ENCODE measurements at regions not wholly inside any gene's neighbourhood (a gene's known extent, or its start where the extent isn't known, plus 50 kb on each side); places are given as distances from the start of the nearest gene placed in this dataset.
"Not testable (repeated sequence)": the region's sequence is repeated elsewhere in the genome, so short reads cannot be mapped to it uniquely, and the experiment has no call there.

GRCh38 chr3:96657710-96658109, 156.7 kb upstream of the EPHA6 start:
- Mint-ChIP-seq H3K9me3 (peaks cover 3% of the 10 kb centered on the region), H3K27ac (no peak overlapping the region), H3K27me3 (no peaks in the 10 kb centered on the region), H3K4me1 (no peaks in the 10 kb centered on the region), H3K4me3 (no peak overlapping the region), H3K36me3 (no peaks in the 10 kb centered on the region)
- CTCF ChIA-PET = no interaction called here
- no peak for DNase-seq

GRCh38 chr3:96671861-96672595, 142.4 kb upstream of the EPHA6 start:
- CTCF ChIA-PET = not testable (repeated sequence)

GRCh38 chr3:96677156-96677555, 137.2 kb upstream of the EPHA6 start:
- Mint-ChIP-seq H3K4me1 (no peaks in the 10 kb centered on the region), H3K9me3 (no peaks in the 10 kb centered on the region), H3K36me3 (no peaks in the 10 kb centered on the region), H3K4me3 (no peak overlapping the region), H3K27ac (no peak overlapping the region), H3K27me3 (no peaks in the 10 kb centered on the region)
- DNase-seq = no peak
- CTCF ChIA-PET = no interaction called here

More at GRCh38 chr3:96671861-96672595, 142.4 kb upstream of the EPHA6 start:
- not testable (repeated sequence) for H3K27ac Mint-ChIP-seq, H3K4me1 Mint-ChIP-seq, H3K4me3 Mint-ChIP-seq, DNase-seq, H3K9me3 Mint-ChIP-seq, H3K36me3 Mint-ChIP-seq, H3K27me3 Mint-ChIP-seq

- Mint-ChIP-seq H3K4me3 (no peak overlapping the region), H3K27ac (no peak overlapping the region), H3K4me1 (no peaks in the 10 kb centered on the region), H3K27me3 (no peaks in the 10 kb centered on the region), H3K9me3 (no peaks in the 10 kb centered on the region), H3K36me3 (no peaks in the 10 kb centered on the region)
- CTCF ChIA-PET = no interaction called here
- DNase-seq = no peak
Observed at GRCh38 chr3:96678325-96678724, 136.1 kb upstream of the EPHA6 start.

GRCh38 chr3:96700322-96701315, 113.8 kb upstream of the EPHA6 start:
- no peaks in the 10 kb centered on the region for H3K4me1 Mint-ChIP-seq
- H3K27ac Mint-ChIP-seq = peak overlapping the region; percentile 42
- no peak for DNase-seq
- no peaks in the 10 kb centered on the region for H3K36me3 Mint-ChIP-seq
- H3K27me3 Mint-ChIP-seq = no peaks in the 10 kb centered on the region
- no peak overlapping the region for H3K4me3 Mint-ChIP-seq
- H3K9me3 Mint-ChIP-seq = peaks cover 27% of the 10 kb centered on the region
- CTCF ChIA-PET = no interaction called here

- Mint-ChIP-seq H3K4me1 (no peaks in the 10 kb centered on the region), H3K4me3 (no peak overlapping the region), H3K9me3 (peaks cover 11% of the 10 kb centered on the region), H3K27me3 (no peaks in the 10 kb centered on the region), H3K36me3 (no peaks in the 10 kb centered on the region), H3K27ac (no peak overlapping the region)
- no peak for DNase-seq
- CTCF ChIA-PET = no interaction called here
Observed at GRCh38 chr3:96705895-96706294, 108.5 kb upstream of the EPHA6 start.

GRCh38 chr3:96706509-96706908, 107.9 kb upstream of the EPHA6 start:
- CTCF ChIA-PET = no interaction called here
- no peaks in the 10 kb centered on the region for H3K4me1 Mint-ChIP-seq
- H3K36me3 Mint-ChIP-seq = no peaks in the 10 kb centered on the region
- peaks cover 11% of the 10 kb centered on the region for H3K9me3 Mint-ChIP-seq
- DNase-seq = no peak
- no peaks in the 10 kb centered on the region for H3K27me3 Mint-ChIP-seq
- H3K4me3 Mint-ChIP-seq = no peak overlapping the region
- H3K27ac Mint-ChIP-seq = no peak overlapping the region

GRCh38 chr3:96711816-96712215, 102.6 kb upstream of the EPHA6 start:
- Mint-ChIP-seq H3K4me3 (no peak overlapping the region), H3K36me3 (no peaks in the 10 kb centered on the region), H3K9me3 (peaks cover 3% of the 10 kb centered on the region), H3K27ac (no peak overlapping the region), H3K27me3 (no peaks in the 10 kb centered on the region), H3K4me1 (no peaks in the 10 kb centered on the region)
- DNase-seq = no peak
- CTCF ChIA-PET = no interaction called here

GRCh38 chr3:96712792-96713191, 101.6 kb upstream of the EPHA6 start:
- Mint-ChIP-seq H3K27me3 (no peaks in the 10 kb centered on the region), H3K4me3 (no peak overlapping the region), H3K9me3 (peaks cover 3% of the 10 kb centered on the region), H3K4me1 (no peaks in the 10 kb centered on the region), H3K36me3 (no peaks in the 10 kb centered on the region), H3K27ac (no peak overlapping the region)
- DNase-seq = no peak
- CTCF ChIA-PET = no interaction called here

- Mint-ChIP-seq H3K4me3 (no peak overlapping the region), H3K27ac (no peak overlapping the region)
Observed at GRCh38 chr3:96719921-96720320, 94.5 kb upstream of the EPHA6 start.

GRCh38 chr3:96731031-96731430, 83.4 kb upstream of the EPHA6 start:
- Mint-ChIP-seq H3K27ac (no peak overlapping the region), H3K4me1 (no peaks in the 10 kb centered on the region), H3K36me3 (no peaks in the 10 kb centered on the region), H3K27me3 (no peaks in the 10 kb centered on the region), H3K9me3 (no peaks in the 10 kb centered on the region), H3K4me3 (no peak overlapping the region)
- DNase-seq = no peak
- CTCF ChIA-PET = no interaction called here

More at GRCh38 chr3:96719921-96720320, 94.5 kb upstream of the EPHA6 start:
- H3K36me3 Mint-ChIP-seq = no peaks in the 10 kb centered on the region
- DNase-seq = no peak
- H3K9me3 Mint-ChIP-seq = no peaks in the 10 kb centered on the region
- no peaks in the 10 kb centered on the region for H3K27me3 Mint-ChIP-seq
- CTCF ChIA-PET = interaction anchor here (0.6 kb wide), 1 partner anchor 1859 kb away, joined by 3 read pairs; no protein-coding TSS in a partner anchor
- H3K4me1 Mint-ChIP-seq = no peaks in the 10 kb centered on the region

GRCh38 chr3:96734273-96735009, 80.0 kb upstream of the EPHA6 start:
- CTCF ChIA-PET = no interaction called here

GRCh38 chr3:96748139-96748538, 66.3 kb upstream of the EPHA6 start:
- Mint-ChIP-seq H3K4me1 (no peaks in the 10 kb centered on the region), H3K27me3 (no peaks in the 10 kb centered on the region), H3K27ac (no peak overlapping the region), H3K4me3 (no peak overlapping the region), H3K9me3 (no peaks in the 10 kb centered on the region), H3K36me3 (no peaks in the 10 kb centered on the region)
- no peak for DNase-seq
- CTCF ChIA-PET = no interaction called here

More at GRCh38 chr3:96734273-96735009, 80.0 kb upstream of the EPHA6 start:
- Mint-ChIP-seq H3K4me3 (no peak overlapping the region), H3K9me3 (peaks cover 3% of the 10 kb centered on the region), H3K4me1 (no peaks in the 10 kb centered on the region), H3K27ac (no peak overlapping the region), H3K27me3 (no peaks in the 10 kb centered on the region), H3K36me3 (no peaks in the 10 kb centered on the region)
- DNase-seq = no peak

GRCh38 chr3:96750094-96750767, 64.2 kb upstream of the EPHA6 start:
- CTCF ChIA-PET = no interaction called here
- Mint-ChIP-seq H3K9me3 (no peaks in the 10 kb centered on the region), H3K4me1 (no peaks in the 10 kb centered on the region), H3K27ac (no peak overlapping the region), H3K27me3 (no peaks in the 10 kb centered on the region), H3K36me3 (no peaks in the 10 kb centered on the region), H3K4me3 (no peak overlapping the region)
- no peak for DNase-seq

Measured in activated naive CD4-positive, alpha-beta T cell treated with anti-CD3 and anti-CD28 coated beads, Interleukin-2, amount 10 ng/mL, durations not matched to agents 7 days and 5 days (primary cell).